HEK293T (cell line): ENCODE measurements at regions not wholly inside any gene's neighbourhood (a gene's known extent, or its start where the extent isn't known, plus 50 kb on each side); places are given as distances from the start of the nearest gene placed in this dataset.

Experiments used
- ARNT ChIP-seq: fragments of 450-650 bp; IDR thresholded peaks from 2 replicates; pipeline ENCODE4 v1.6.1; 2017; ENCODE audit warnings: mild to moderate bottlenecking
- BHLHE40 ChIP-seq: fragments of 450-650 bp; IDR thresholded peaks from 2 replicates; pipeline ENCODE4 v1.6.1; 2016; ENCODE audit warnings: mild to moderate bottlenecking, moderate library complexity, borderline replicate concordance
- FOXK2 ChIP-seq: fragments of 450-650 bp; IDR thresholded peaks from 2 replicates; pipeline ENCODE4 v1.6.1; 2016; ENCODE audit warnings: mild to moderate bottlenecking
- FOXM1 ChIP-seq: fragments of 450-650 bp; IDR thresholded peaks from 2 replicates; pipeline ENCODE4 v1.6.1; 2017; ENCODE audit warnings: mild to moderate bottlenecking, borderline replicate concordance
- HDGF ChIP-seq: fragments of 450-650 bp; IDR thresholded peaks from 2 replicates; pipeline ENCODE4 v1.6.1; 2017; ENCODE audit warnings: antibody characterized with exemption, borderline replicate concordance
- L3MBTL2 ChIP-seq: fragments of 450-650 bp; conservative IDR thresholded peaks from 2 replicates; pipeline ENCODE4 v1.6.1; 2016; ENCODE audit warnings: mild to moderate bottlenecking
- SP1 ChIP-seq: fragments of 450-650 bp; IDR thresholded peaks from 2 replicates; pipeline ENCODE4 v1.6.1; 2017
- SUZ12 ChIP-seq: fragments of 450-650 bp; IDR thresholded peaks from 2 replicates; pipeline ENCODE4 v1.6.1; 2016; ENCODE audit warnings: mild to moderate bottlenecking
- ZNF384 ChIP-seq: fragments of 450-650 bp; IDR thresholded peaks from 2 replicates; pipeline ENCODE4 v1.6.1; 2016

DNA sequence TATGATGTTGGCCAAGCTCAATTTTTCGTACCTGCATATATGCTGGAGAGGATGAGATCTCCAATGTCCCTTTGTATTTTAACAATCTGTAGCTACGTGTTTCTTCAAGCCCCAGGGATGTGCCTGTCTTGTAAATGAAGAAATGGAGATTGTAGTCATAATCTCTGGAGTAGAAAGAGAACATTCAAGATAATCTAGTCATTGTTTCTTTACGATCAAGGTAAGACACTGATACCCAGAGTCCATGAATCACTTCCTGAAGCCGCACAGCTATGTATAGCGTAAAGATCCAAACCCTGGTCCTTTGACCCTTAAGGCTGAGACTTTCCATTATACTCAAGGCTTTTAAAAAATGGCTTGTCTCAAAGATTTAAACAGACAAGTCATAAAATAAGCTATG lies 205.5 kb downstream of the HS3ST3B1 start:
- TF ChIP-seq HDGF (no peak), ARNT (no peak), SP1 (no peak), L3MBTL2 (no peak), SUZ12 (no peak), FOXM1 (no peak), BHLHE40 (no peak), FOXK2 (no peak), ZNF384 (no peak)
